CD14-positive monocyte (primary cell): ENCODE measurements at regions not wholly inside any gene's neighbourhood (a gene's known extent, or its start where the extent isn't known, plus 50 kb on each side); places are given as distances from the start of the nearest gene placed in this dataset.

Source experiments
- DNase-seq, 3 donors: peaks; one replicate each; pipeline ENCODE4 v3.0.0-alpha.2; 2011 to 2022
- H2AFZ ChIP-seq: 2 replicates; pipeline ENCODE4 v1.6.0; 2012; ENCODE audit warnings: mild to moderate bottlenecking, low read depth, low read length, inconsistent platforms; ENCODE audit not compliant: insufficient read depth, poor library complexity, severe bottlenecking
- H3K27ac ChIP-seq, 2 donors: 1 replicate in 1 of 2; 2 replicates in 1 of 2; pipeline ENCODE4 v1.5.1; 2012 to 2013; ENCODE audit warnings: low read length in 2 of 2, control low read depth in 1 of 2, inconsistent platforms in 1 of 2, low read depth in 1 of 2, mild to moderate bottlenecking in 1 of 2
- H3K27me3 ChIP-seq, 2 donors: one replicate each; pipeline versions ENCODE4 v1.6.0 to v1.6.1; 2011 to 2013; ENCODE audit warnings: low read length in 2 of 2; ENCODE audit not compliant: control insufficient read depth in 2 of 2, insufficient read depth in 2 of 2
- H3K36me3 ChIP-seq, 2 donors: replicated peaks in 1 of 2; 1 replicate in 1 of 2; 2 replicates in 1 of 2; pipeline versions ENCODE4 v1.5.1 to v1.6.1; 2012 to 2013; ENCODE audit warnings: low read length in 2 of 2, control low read depth in 1 of 2, inconsistent platforms in 1 of 2, mild to moderate bottlenecking in 1 of 2; ENCODE audit not compliant: insufficient read depth in 2 of 2, control insufficient read depth in 1 of 2
- H3K4me1 ChIP-seq, 2 donors: 1 replicate in 1 of 2; 2 replicates in 1 of 2; pipeline versions ENCODE4 v1.5.1 to v1.6.1; 2012 to 2013; ENCODE audit warnings: low read length in 2 of 2, control low read depth in 1 of 2, inconsistent platforms in 1 of 2, mild to moderate bottlenecking in 1 of 2, moderate library complexity in 1 of 2; ENCODE audit not compliant: insufficient read depth in 2 of 2, control insufficient read depth in 1 of 2
- H3K4me2 ChIP-seq: replicated peaks from 2 replicates; pipeline ENCODE3; 2012; ENCODE audit warnings: low read length, moderate library complexity, mild to moderate bottlenecking; ENCODE audit not compliant: poor library complexity, severe bottlenecking; ENCODE audit errors: extremely low read depth
- H3K4me3 ChIP-seq, 3 experiments: fragments of 200-600 bp in 1 of 3; sonication (generic) in 1 of 3; replicated peaks in 1 of 3; 1 replicate in 2 of 3; 2 replicates in 1 of 3; pipeline ENCODE4 v1.5.1; 2011 to 2013; ENCODE audit warnings: low read length in 3 of 3, mild to moderate bottlenecking in 3 of 3, control low read depth in 2 of 3, low read depth in 2 of 3, inconsistent platforms in 1 of 3, moderate library complexity in 1 of 3
- H3K79me2 ChIP-seq: 2 replicates; pipeline ENCODE4 v1.6.0; 2012; ENCODE audit warnings: mild to moderate bottlenecking, control low read depth, inconsistent platforms, low read length, moderate library complexity; ENCODE audit not compliant: insufficient read depth
- H3K9ac ChIP-seq: 2 replicates; pipeline ENCODE4 v1.6.0; 2017; ENCODE audit warnings: low read length, mild to moderate bottlenecking; ENCODE audit not compliant: insufficient read depth, poor library complexity, severe bottlenecking
- H3K9me3 ChIP-seq, 2 donors: replicated peaks in 1 of 2; 1 replicate in 1 of 2; 2 replicates in 1 of 2; pipeline versions ENCODE4 v1.5.1 to v1.6.1; 2012 to 2013; ENCODE audit warnings: low read length in 2 of 2, control low read depth in 1 of 2; ENCODE audit not compliant: control insufficient read depth in 1 of 2, insufficient read depth in 1 of 2
- H4K20me1 ChIP-seq: 2 replicates; pipeline ENCODE4 v1.6.0; 2012; ENCODE audit warnings: mild to moderate bottlenecking, low read length, control low read depth, moderate library complexity; ENCODE audit not compliant: insufficient read depth
- H3K27ac Mint-ChIP-seq, 7 donors: one replicate each; pipeline ENCODE4 v1.8.0; 2020; ENCODE audit warnings: mild to moderate bottlenecking in 7 of 7, mixed read lengths in 7 of 7, moderate library complexity in 6 of 7, inconsistent platforms in 2 of 7
- H3K27me3 Mint-ChIP-seq, 3 donors: one replicate each; pipeline ENCODE4 v1.8.0; 2021 to 2022; ENCODE audit warnings: low read depth in 3 of 3, mild to moderate bottlenecking in 3 of 3, mixed read lengths in 3 of 3, moderate library complexity in 3 of 3, inconsistent platforms in 1 of 3
- H3K36me3 Mint-ChIP-seq, 2 donors: one replicate each; pipeline ENCODE4 v1.8.0; 2020; ENCODE audit warnings: mixed read lengths in 2 of 2, inconsistent platforms in 1 of 2, mild to moderate bottlenecking in 1 of 2
- H3K4me1 Mint-ChIP-seq: one replicate; pipeline ENCODE4 v1.8.0; 2020; ENCODE audit warnings: mild to moderate bottlenecking, mixed read lengths
- H3K4me3 Mint-ChIP-seq, 2 donors: one replicate each; pipeline ENCODE4 v1.8.0; 2020; ENCODE audit warnings: mild to moderate bottlenecking in 2 of 2, mixed read lengths in 2 of 2, moderate library complexity in 1 of 2
- H3K9me3 Mint-ChIP-seq, 7 donors: one replicate each; pipeline ENCODE4 v1.8.0; 2020 to 2022; ENCODE audit warnings: mixed read lengths in 7 of 7, mild to moderate bottlenecking in 6 of 7, moderate library complexity in 6 of 7, inconsistent platforms in 2 of 7
- WGBS: methylation state at CpG from one replicate; pipeline ENCODE4 v1.1.5; 2013; ENCODE audit warnings: missing lambda C conversion rate; ENCODE audit not compliant: insufficient coverage; 5-methylcytosine and 5-hydroxymethylcytosine counted together
- intact Hi-C, 2 donors: fragments of 100-400 bp; cut with micrococcal nuclease; formaldehyde crosslinking; loops; one replicate each; pipeline versions ENCODE4 v1.15.0 to v1.15.1; 2023
- TF ChIP-seq, protein P1 (sequence below): fragments of 200-600 bp; IDR thresholded peaks from one replicate; pipeline ENCODE4 v1.8.0; 2022; ENCODE audit warnings: antibody characterized with exemption, mild to moderate bottlenecking

DNA sequence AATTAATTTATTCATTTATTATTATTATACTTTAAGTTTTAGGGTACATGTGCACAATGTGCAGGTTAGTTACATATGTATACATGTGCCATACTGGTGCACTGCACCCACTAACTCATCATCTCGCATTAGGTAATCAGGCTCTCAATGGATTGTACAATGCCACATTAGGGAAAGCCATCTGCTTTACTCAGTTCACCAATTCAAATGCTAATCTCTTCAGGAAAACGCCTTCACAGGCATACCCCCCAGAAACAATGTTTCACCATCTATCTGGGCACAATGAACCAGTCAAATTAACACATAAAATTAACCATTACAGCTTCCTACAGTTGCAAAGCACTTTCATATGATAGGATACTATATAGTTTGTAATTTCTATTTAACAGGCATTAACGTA, 84.8 kb upstream of the DNAJC10 start:
- Histone ChIP-seq H3K4me1 (no peaks in the 10 kb centered on the region), H3K27ac (no peak overlapping the region), H3K9me3 (no peaks in the 10 kb centered on the region), H3K36me3 (no peaks in the 10 kb centered on the region), H3K9ac (no peak overlapping the region), H3K4me3 (no peak overlapping the region), H3K27me3 (no peaks in the 10 kb centered on the region), H3K79me2 (no peaks in the 10 kb centered on the region), H3K4me2 (no peak overlapping the region), H4K20me1 (no peaks in the 10 kb centered on the region), H2AFZ (no peak overlapping the region)
- WGBS = 100% methylated on average over 1 of the region's 3 CpGs
- TF ChIP-seq, protein P1, sequence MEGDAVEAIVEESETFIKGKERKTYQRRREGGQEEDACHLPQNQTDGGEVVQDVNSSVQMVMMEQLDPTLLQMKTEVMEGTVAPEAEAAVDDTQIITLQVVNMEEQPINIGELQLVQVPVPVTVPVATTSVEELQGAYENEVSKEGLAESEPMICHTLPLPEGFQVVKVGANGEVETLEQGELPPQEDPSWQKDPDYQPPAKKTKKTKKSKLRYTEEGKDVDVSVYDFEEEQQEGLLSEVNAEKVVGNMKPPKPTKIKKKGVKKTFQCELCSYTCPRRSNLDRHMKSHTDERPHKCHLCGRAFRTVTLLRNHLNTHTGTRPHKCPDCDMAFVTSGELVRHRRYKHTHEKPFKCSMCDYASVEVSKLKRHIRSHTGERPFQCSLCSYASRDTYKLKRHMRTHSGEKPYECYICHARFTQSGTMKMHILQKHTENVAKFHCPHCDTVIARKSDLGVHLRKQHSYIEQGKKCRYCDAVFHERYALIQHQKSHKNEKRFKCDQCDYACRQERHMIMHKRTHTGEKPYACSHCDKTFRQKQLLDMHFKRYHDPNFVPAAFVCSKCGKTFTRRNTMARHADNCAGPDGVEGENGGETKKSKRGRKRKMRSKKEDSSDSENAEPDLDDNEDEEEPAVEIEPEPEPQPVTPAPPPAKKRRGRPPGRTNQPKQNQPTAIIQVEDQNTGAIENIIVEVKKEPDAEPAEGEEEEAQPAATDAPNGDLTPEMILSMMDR = no peak
- Mint-ChIP-seq H3K27me3 (peaks cover 0 to 4% (median 2%) of the 10 kb centered on the region in 3 donors), H3K27ac (no peak overlapping the region), H3K4me1 (no peaks in the 10 kb centered on the region), H3K9me3 (no peaks in the 10 kb centered on the region), H3K4me3 (no peak overlapping the region), H3K36me3 (no peaks in the 10 kb centered on the region)
- DNase-seq = no peak
- intact Hi-C loops = no loop called here

DNA sequence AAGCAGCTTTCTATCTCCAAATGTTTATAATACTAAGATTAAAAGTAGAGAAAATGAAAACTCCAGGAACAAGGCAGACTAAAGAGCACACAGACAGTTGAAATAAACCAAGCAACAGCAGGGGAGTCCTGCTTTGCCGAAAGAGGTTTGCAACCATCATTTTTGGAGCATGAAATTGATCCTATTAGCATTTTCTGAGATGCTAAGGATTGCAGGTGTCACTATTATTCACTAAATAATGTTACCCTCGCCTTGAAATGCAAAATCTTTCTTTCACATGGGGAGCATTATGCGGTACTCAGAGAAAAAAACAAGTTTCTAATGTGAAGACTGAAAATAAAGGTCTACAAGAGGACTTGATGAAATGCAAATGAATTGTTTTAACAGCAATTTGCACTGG, 81.7 kb upstream of the DNAJC10 start:
- Histone ChIP-seq H3K27me3 (no peaks in the 10 kb centered on the region), H2AFZ (no peak overlapping the region), H3K36me3 (no peaks in the 10 kb centered on the region), H3K9ac (no peak overlapping the region), H4K20me1 (no peaks in the 10 kb centered on the region), H3K27ac (no peak overlapping the region), H3K9me3 (no peaks in the 10 kb centered on the region), H3K4me2 (no peak overlapping the region), H3K4me3 (no peak overlapping the region), H3K4me1 (no peaks in the 10 kb centered on the region), H3K79me2 (no peaks in the 10 kb centered on the region)
- Mint-ChIP-seq H3K36me3 (no peaks in the 10 kb centered on the region), H3K4me3 (no peak overlapping the region), H3K27me3 (peaks cover 0 to 3% (median 2%) of the 10 kb centered on the region in 3 donors), H3K27ac (no peak overlapping the region), H3K4me1 (no peaks in the 10 kb centered on the region), H3K9me3 (peaks cover 0 to 2% (median 0%) of the 10 kb centered on the region in 7 donors)
- intact Hi-C loops = no loop called here
- TF ChIP-seq, protein P1 = no peak
- no CpG with 5 or more reads among the region's 3 CpGs for WGBS
- DNase-seq = no peak
